Immature natural killer cell (primary cell): ENCODE measurements at regions not wholly inside any gene's neighbourhood (a gene's known extent, or its start where the extent isn't known, plus 50 kb on each side); places are given as distances from the start of the nearest gene placed in this dataset.

Source experiments
- DNase-seq, 3 donors: peaks; one replicate each; pipeline ENCODE4 v3.0.0; 2022; ENCODE audit warnings: mixed read lengths in 1 of 3
- H3K27ac Mint-ChIP-seq, 6 donors: one replicate each; pipeline ENCODE4 v1.8.0; 2020; ENCODE audit warnings: mixed read lengths in 6 of 6, mild to moderate bottlenecking in 5 of 6, inconsistent platforms in 4 of 6, moderate library complexity in 3 of 6
- H3K27me3 Mint-ChIP-seq, 3 donors: one replicate each; pipeline ENCODE4 v1.8.0; 2020 to 2021; ENCODE audit warnings: low read depth in 3 of 3, mild to moderate bottlenecking in 3 of 3, mixed read lengths in 3 of 3, moderate library complexity in 3 of 3, inconsistent platforms in 1 of 3
- H3K36me3 Mint-ChIP-seq, 3 donors: one replicate each; pipeline ENCODE4 v1.8.0; 2020; ENCODE audit warnings: mixed read lengths in 3 of 3, inconsistent platforms in 2 of 3, mild to moderate bottlenecking in 2 of 3
- H3K4me1 Mint-ChIP-seq, 2 donors: one replicate each; pipeline ENCODE4 v1.8.0; 2020; ENCODE audit warnings: inconsistent platforms in 2 of 2, mild to moderate bottlenecking in 2 of 2, mixed read lengths in 2 of 2, moderate library complexity in 1 of 2
- H3K4me3 Mint-ChIP-seq, 5 donors: one replicate each; pipeline ENCODE4 v1.8.0; 2020; ENCODE audit warnings: mild to moderate bottlenecking in 5 of 5, mixed read lengths in 5 of 5, inconsistent platforms in 3 of 5, moderate library complexity in 3 of 5
- H3K9me3 Mint-ChIP-seq, 6 donors: one replicate each; pipeline ENCODE4 v1.8.0; 2020; ENCODE audit warnings: mild to moderate bottlenecking in 6 of 6, mixed read lengths in 6 of 6, inconsistent platforms in 4 of 6, moderate library complexity in 3 of 6

GRCh38 chr16:85256190-85256739, 144.0 kb upstream of the CIBAR2 start:
- DNase-seq, result no peak
- Mint-ChIP-seq H3K9me3 (no peaks in the 10 kb centered on the region), H3K4me1 (peaks cover 0 to 1% of the 10 kb centered on the region in 2 donors), H3K4me3 (no peak overlapping the region), H3K27ac (no peak overlapping the region), H3K36me3 (no peaks in the 10 kb centered on the region), H3K27me3 (peaks cover 3 to 9% (median 7%) of the 10 kb centered on the region in 3 donors)

- no peaks in the 10 kb centered on the region for H3K36me3 Mint-ChIP-seq
- H3K27me3 Mint-ChIP-seq, result peaks cover 3 to 9% (median 7%) of the 10 kb centered on the region in 3 donors
- H3K27ac Mint-ChIP-seq, result no peak overlapping the region
- no peak for DNase-seq
- peaks cover 0 to 1% of the 10 kb centered on the region in 2 donors for H3K4me1 Mint-ChIP-seq
- no peaks in the 10 kb centered on the region for H3K9me3 Mint-ChIP-seq
- H3K4me3 Mint-ChIP-seq, result no peak overlapping the region
Observed at GRCh38 chr16:85257483-85257882, 145.2 kb upstream of the CIBAR2 start.

- no peak overlapping the region for H3K4me3 Mint-ChIP-seq
Observed at GRCh38 chr16:85258166-85258565, 145.9 kb upstream of the CIBAR2 start.

GRCh38 chr16:85258629-85259028, 146.4 kb upstream of the CIBAR2 start:
- DNase-seq, result no peak
- no peaks in the 10 kb centered on the region for H3K36me3 Mint-ChIP-seq
- H3K4me1 Mint-ChIP-seq, result peaks cover 0 to 1% of the 10 kb centered on the region in 2 donors
- H3K27ac Mint-ChIP-seq, result no peak overlapping the region
- H3K9me3 Mint-ChIP-seq, result no peaks in the 10 kb centered on the region
- peaks cover 3 to 7% (median 7%) of the 10 kb centered on the region in 3 donors for H3K27me3 Mint-ChIP-seq
- H3K4me3 Mint-ChIP-seq, result no peak overlapping the region

More at GRCh38 chr16:85258166-85258565, 145.9 kb upstream of the CIBAR2 start:
- no peak overlapping the region for H3K27ac Mint-ChIP-seq
- H3K36me3 Mint-ChIP-seq, result no peaks in the 10 kb centered on the region
- peaks cover 0 to 1% of the 10 kb centered on the region in 2 donors for H3K4me1 Mint-ChIP-seq
- no peaks in the 10 kb centered on the region for H3K9me3 Mint-ChIP-seq
- DNase-seq, result no peak
- peaks cover 3 to 9% (median 9%) of the 10 kb centered on the region in 3 donors for H3K27me3 Mint-ChIP-seq

GRCh38 chr16:85259115-85259831, 147.0 kb upstream of the CIBAR2 start:
- Mint-ChIP-seq H3K36me3 (no peaks in the 10 kb centered on the region), H3K4me3 (no peak overlapping the region), H3K27me3 (peaks cover 0 to 7% (median 6%) of the 10 kb centered on the region in 3 donors), H3K4me1 (peaks cover 0 to 1% of the 10 kb centered on the region in 2 donors), H3K9me3 (no peaks in the 10 kb centered on the region), H3K27ac (no peak overlapping the region)
- DNase-seq, result no peak

GRCh38 chr16:85259832-85260167, 147.5 kb upstream of the CIBAR2 start:
- no peak for DNase-seq
- Mint-ChIP-seq H3K4me3 (no peak overlapping the region), H3K4me1 (peaks cover 0 to 1% of the 10 kb centered on the region in 2 donors), H3K36me3 (no peaks in the 10 kb centered on the region), H3K9me3 (no peaks in the 10 kb centered on the region), H3K27me3 (peaks cover 0 to 7% (median 6%) of the 10 kb centered on the region in 3 donors), H3K27ac (no peak overlapping the region)

- H3K4me1 Mint-ChIP-seq, result peaks cover 0 to 1% of the 10 kb centered on the region in 2 donors
- H3K4me3 Mint-ChIP-seq, result no peak overlapping the region
- H3K27ac Mint-ChIP-seq, result no peak overlapping the region
- no peaks in the 10 kb centered on the region for H3K9me3 Mint-ChIP-seq
- H3K36me3 Mint-ChIP-seq, result no peaks in the 10 kb centered on the region
- H3K27me3 Mint-ChIP-seq, result peaks cover 0 to 7% (median 6%) of the 10 kb centered on the region in 3 donors
- no peak for DNase-seq
Observed at GRCh38 chr16:85261204-85261603, 148.9 kb upstream of the CIBAR2 start.

GRCh38 chr16:85261657-85262557, 149.6 kb upstream of the CIBAR2 start:
- Mint-ChIP-seq H3K4me1 (peaks cover 0 to 1% of the 10 kb centered on the region in 2 donors), H3K27me3 (peaks cover 0 to 7% (median 6%) of the 10 kb centered on the region in 3 donors), H3K9me3 (no peaks in the 10 kb centered on the region), H3K36me3 (no peaks in the 10 kb centered on the region), H3K27ac (no peak overlapping the region), H3K4me3 (no peak overlapping the region)
- no peak for DNase-seq

- no peak for DNase-seq
- H3K36me3 Mint-ChIP-seq, result no peaks in the 10 kb centered on the region
- H3K9me3 Mint-ChIP-seq, result no peaks in the 10 kb centered on the region
- H3K4me3 Mint-ChIP-seq, result no peak overlapping the region
- peaks cover 0 to 1% of the 10 kb centered on the region in 2 donors for H3K4me1 Mint-ChIP-seq
- peaks cover 2 to 3% (median 2%) of the 10 kb centered on the region in 3 donors for H3K27me3 Mint-ChIP-seq
- H3K27ac Mint-ChIP-seq, result no peak overlapping the region
Observed at GRCh38 chr16:85262558-85263238, 150.4 kb upstream of the CIBAR2 start.

GRCh38 chr16:85263239-85263585, 150.9 kb upstream of the CIBAR2 start:
- no peak overlapping the region for H3K27ac Mint-ChIP-seq
- no peak overlapping the region for H3K4me3 Mint-ChIP-seq
- H3K4me1 Mint-ChIP-seq, result peaks cover 0 to 1% of the 10 kb centered on the region in 2 donors
- no peaks in the 10 kb centered on the region for H3K36me3 Mint-ChIP-seq
- no peak for DNase-seq
- no peaks in the 10 kb centered on the region for H3K9me3 Mint-ChIP-seq
- H3K27me3 Mint-ChIP-seq, result peaks cover 0 to 2% (median 2%) of the 10 kb centered on the region in 3 donors

- no peaks in the 10 kb centered on the region for H3K36me3 Mint-ChIP-seq
- H3K27ac Mint-ChIP-seq, result no peak overlapping the region
Observed at GRCh38 chr16:85264752-85265151, 152.5 kb upstream of the CIBAR2 start.

GRCh38 chr16:85265161-85265784, 153.0 kb upstream of the CIBAR2 start:
- no peak for DNase-seq
- Mint-ChIP-seq H3K27ac (no peak overlapping the region), H3K36me3 (no peaks in the 10 kb centered on the region), H3K4me1 (no peaks in the 10 kb centered on the region), H3K27me3 (peaks cover 0 to 2% (median 2%) of the 10 kb centered on the region in 3 donors), H3K9me3 (no peaks in the 10 kb centered on the region), H3K4me3 (no peak overlapping the region)

More at GRCh38 chr16:85264752-85265151, 152.5 kb upstream of the CIBAR2 start:
- Mint-ChIP-seq H3K9me3 (no peaks in the 10 kb centered on the region), H3K4me1 (no peaks in the 10 kb centered on the region), H3K27me3 (peaks cover 0 to 2% (median 2%) of the 10 kb centered on the region in 3 donors), H3K4me3 (no peak overlapping the region)
- DNase-seq, result no peak

- H3K27ac Mint-ChIP-seq, result no peak overlapping the region
- H3K4me3 Mint-ChIP-seq, result no peak overlapping the region
- DNase-seq, result no peak
- no peaks in the 10 kb centered on the region for H3K9me3 Mint-ChIP-seq
- no peaks in the 10 kb centered on the region for H3K36me3 Mint-ChIP-seq
- peaks cover 0 to 2% (median 2%) of the 10 kb centered on the region in 3 donors for H3K27me3 Mint-ChIP-seq
- H3K4me1 Mint-ChIP-seq, result no peaks in the 10 kb centered on the region
Observed at GRCh38 chr16:85265810-85266209, 153.5 kb upstream of the CIBAR2 start.
